GM19035 (cell line): ENCODE measurements at regions not wholly inside any gene's neighbourhood (a gene's known extent, or its start where the extent isn't known, plus 50 kb on each side); places are given as distances from the start of the nearest gene placed in this dataset.

Source experiments
- ATAC-seq: cut with Tn5 transposase; IDR thresholded peaks from one replicate; pipeline ENCODE4 v1.9.1; 2021; ENCODE audit not compliant: unreplicated experiment

GRCh38 chr3:109897734-109898133 lies 560.4 kb upstream of the DPPA4 start:
- no peak for ATAC-seq

- ATAC-seq, result no peak
Observed at GRCh38 chr3:109899925-109900324, 562.6 kb upstream of the DPPA4 start.

GRCh38 chr3:109900783-109901182 lies 563.4 kb upstream of the DPPA4 start:
- no peak for ATAC-seq

- ATAC-seq, result no peak
Observed at GRCh38 chr3:109902549-109902948, 565.2 kb upstream of the DPPA4 start.

GRCh38 chr3:109903100-109903499 lies 565.8 kb upstream of the DPPA4 start:
- no peak for ATAC-seq

GRCh38 chr3:109910772-109911171 lies 573.4 kb upstream of the DPPA4 start:
- ATAC-seq, result no peak

- no peak for ATAC-seq
Observed at GRCh38 chr3:109918740-109919139, 581.4 kb upstream of the DPPA4 start.

GRCh38 chr3:109920749-109921148 lies 583.4 kb upstream of the DPPA4 start:
- ATAC-seq, result no peak

- no peak for ATAC-seq
Observed at GRCh38 chr3:109921509-109921908, 584.2 kb upstream of the DPPA4 start.

- no peak for ATAC-seq
Observed at GRCh38 chr3:109922856-109923255, 585.5 kb upstream of the DPPA4 start.

- ATAC-seq, result no peak
Observed at GRCh38 chr3:109923431-109923830, 586.1 kb upstream of the DPPA4 start.

- no peak for ATAC-seq
Observed at GRCh38 chr3:109924196-109924595, 586.9 kb upstream of the DPPA4 start.

GRCh38 chr3:109926376-109926775 lies 589.0 kb upstream of the DPPA4 start:
- no peak for ATAC-seq

GRCh38 chr3:109927161-109927560 lies 589.8 kb upstream of the DPPA4 start:
- no peak for ATAC-seq

- ATAC-seq, result no peak
Observed at GRCh38 chr3:109927726-109928125, 590.4 kb upstream of the DPPA4 start.

- no peak for ATAC-seq
Observed at GRCh38 chr3:109930582-109930981, 593.2 kb upstream of the DPPA4 start.

- no peak for ATAC-seq
Observed at GRCh38 chr3:109933576-109933975, 596.2 kb upstream of the DPPA4 start.

GRCh38 chr3:109939817-109940216 lies 602.5 kb upstream of the DPPA4 start:
- no peak for ATAC-seq

- no peak for ATAC-seq
Observed at GRCh38 chr3:109943181-109943580, 605.8 kb upstream of the DPPA4 start.

- ATAC-seq, result no peak
Observed at GRCh38 chr3:109944836-109945235, 607.5 kb upstream of the DPPA4 start.

- no peak for ATAC-seq
Observed at GRCh38 chr3:109952924-109953323, 615.6 kb upstream of the DPPA4 start.

GRCh38 chr3:109963831-109964230 lies 626.5 kb upstream of the DPPA4 start:
- no peak for ATAC-seq

- no peak for ATAC-seq
Observed at GRCh38 chr3:109973733-109974132, 636.4 kb upstream of the DPPA4 start.

- ATAC-seq, result no peak
Observed at GRCh38 chr3:109977897-109978296, 640.6 kb upstream of the DPPA4 start.
